OCI-LY3 (cell line): ENCODE measurements at regions not wholly inside any gene's neighbourhood (a gene's known extent, or its start where the extent isn't known, plus 50 kb on each side); places are given as distances from the start of the nearest gene placed in this dataset.

Experiments
- CTCF ChIP-seq: fragments of 200-600, 300-600 bp; sonication (generic); IDR thresholded peaks from 2 replicates; pipeline ENCODE4 v1.5.1; 2014; ENCODE audit warnings: antibody characterized with exemption, low read length, low read depth
- EZH2phosphoT487 ChIP-seq: fragments of 200-600 bp; shearing (Covaris generic); IDR thresholded peaks from 2 replicates; pipeline ENCODE4 v1.6.1; 2018; ENCODE audit warnings: antibody characterized with exemption, mixed run types, low read depth

DNA sequence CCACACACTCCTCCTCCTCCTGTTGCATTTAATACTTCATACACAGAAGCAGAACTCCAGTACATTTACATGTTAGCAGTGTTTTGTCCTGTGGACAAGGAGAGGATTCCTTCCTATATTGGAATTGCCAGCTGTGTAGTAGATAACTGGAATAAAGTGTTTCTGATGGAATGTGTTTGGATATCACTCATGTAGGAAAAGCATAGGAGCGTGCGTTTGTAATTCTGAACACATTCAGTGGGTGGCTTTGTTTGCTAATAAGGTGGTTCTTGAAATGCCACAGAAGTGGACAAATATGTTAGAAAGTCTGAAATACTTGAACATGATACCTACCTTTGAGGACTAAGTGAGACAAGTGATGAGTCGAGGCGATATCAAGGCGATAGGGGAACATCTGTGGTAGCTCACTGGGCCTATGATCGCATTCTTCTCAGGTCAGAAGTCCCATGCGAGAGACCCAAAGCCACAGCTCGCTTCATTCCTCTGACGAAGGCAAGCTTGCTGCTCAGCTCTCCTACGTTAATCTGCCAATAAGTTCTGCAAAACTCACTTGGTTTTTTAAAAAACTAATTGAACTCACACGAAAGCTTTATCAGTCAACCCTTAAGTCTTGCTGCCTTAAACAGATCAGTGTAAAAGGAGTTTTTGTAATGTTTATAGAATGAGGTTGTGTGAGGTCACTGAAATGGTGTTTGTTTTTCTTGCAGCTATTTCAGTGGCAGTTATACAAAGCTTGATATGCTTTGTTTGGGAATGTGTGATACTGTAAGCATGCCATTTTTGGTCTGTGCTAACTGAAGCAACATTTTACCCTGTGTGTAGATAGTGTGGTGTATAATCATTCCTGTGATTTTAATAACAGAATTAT, 159.9 kb downstream of the SOX4 start:
- TF ChIP-seq CTCF, result no peak
- no peak for TF ChIP-seq EZH2phosphoT487
